ENCODE measurements at regions not wholly inside any gene's neighbourhood (a gene's known extent, or its start where the extent isn't known, plus 50 kb on each side); places are given as distances from the start of the nearest gene placed in this dataset.
"Not testable (repeated sequence)": the region's sequence is repeated elsewhere in the genome, so short reads cannot be mapped to it uniquely, and the experiment has no call there.

DNA sequence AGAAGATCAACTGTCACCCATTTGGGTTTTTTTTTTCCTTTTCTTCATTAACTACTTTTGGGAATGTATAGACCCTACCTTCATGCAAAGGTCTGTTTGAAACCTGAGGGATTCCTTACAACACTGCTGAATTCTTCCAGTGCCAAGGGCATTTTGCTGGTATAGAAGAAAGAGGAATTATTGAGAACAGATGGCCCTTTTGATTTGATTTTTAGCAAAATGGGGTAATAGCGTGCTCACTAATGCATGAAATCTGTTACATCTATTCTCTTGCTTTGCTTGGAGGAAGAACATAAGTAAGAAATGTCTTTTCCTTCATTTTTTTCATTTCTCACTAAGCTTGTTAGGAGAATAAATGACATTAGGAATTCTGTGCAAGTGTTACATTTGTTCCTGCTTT, 501.9 kb downstream of the TMEM135 start:
- Histone ChIP-seq H4K20me1 (ENCODE audit: insufficient read depth, low read length) (no peaks in the 10 kb centered on the region), H3K27ac (ENCODE audit: low read length) (no peak overlapping the region), H3K4me3 (ENCODE audit: low read length) (no peak overlapping the region), H3K4me2 (ENCODE audit: low read length) (no peak overlapping the region), H3K4me1 (ENCODE audit: low read length) (no peaks in the 10 kb centered on the region), H3K9ac (ENCODE audit: low read length) (no peak overlapping the region), H3K36me3 (replicated peaks; ENCODE audit: low read depth, low read length) (no peaks in the 10 kb centered on the region), H3K9me3 (ENCODE audit: insufficient read depth, low read length) (peaks cover 16% of the 10 kb centered on the region; the same call in 1 of the 2 replicates), H3K27me3 (ENCODE audit: low read depth, low read length) (no peaks in the 10 kb centered on the region), H2AFZ (ENCODE audit: low read depth, low read length) (no peak overlapping the region), H3K79me2 (ENCODE audit: low read length) (no peaks in the 10 kb centered on the region)
- TF ChIP-seq, protein P1, sequence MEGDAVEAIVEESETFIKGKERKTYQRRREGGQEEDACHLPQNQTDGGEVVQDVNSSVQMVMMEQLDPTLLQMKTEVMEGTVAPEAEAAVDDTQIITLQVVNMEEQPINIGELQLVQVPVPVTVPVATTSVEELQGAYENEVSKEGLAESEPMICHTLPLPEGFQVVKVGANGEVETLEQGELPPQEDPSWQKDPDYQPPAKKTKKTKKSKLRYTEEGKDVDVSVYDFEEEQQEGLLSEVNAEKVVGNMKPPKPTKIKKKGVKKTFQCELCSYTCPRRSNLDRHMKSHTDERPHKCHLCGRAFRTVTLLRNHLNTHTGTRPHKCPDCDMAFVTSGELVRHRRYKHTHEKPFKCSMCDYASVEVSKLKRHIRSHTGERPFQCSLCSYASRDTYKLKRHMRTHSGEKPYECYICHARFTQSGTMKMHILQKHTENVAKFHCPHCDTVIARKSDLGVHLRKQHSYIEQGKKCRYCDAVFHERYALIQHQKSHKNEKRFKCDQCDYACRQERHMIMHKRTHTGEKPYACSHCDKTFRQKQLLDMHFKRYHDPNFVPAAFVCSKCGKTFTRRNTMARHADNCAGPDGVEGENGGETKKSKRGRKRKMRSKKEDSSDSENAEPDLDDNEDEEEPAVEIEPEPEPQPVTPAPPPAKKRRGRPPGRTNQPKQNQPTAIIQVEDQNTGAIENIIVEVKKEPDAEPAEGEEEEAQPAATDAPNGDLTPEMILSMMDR (IDR thresholded peaks at IDR 0.05; ENCODE audit: low read depth, low read length), result no peak
- TF ChIP-seq EZH2phosphoT487 (IDR thresholded peaks at IDR 0.05; ENCODE audit: low read depth), result no peak

GRCh38 chr11:87536565-87536964, 498.8 kb downstream of the TMEM135 start:
- no peak overlapping the region for H3K4me2 ChIP-seq (ENCODE audit: low read length)
- H3K4me3 ChIP-seq (ENCODE audit: low read length), result no peak overlapping the region
- H3K27me3 ChIP-seq (ENCODE audit: low read depth, low read length), result no peaks in the 10 kb centered on the region
- no peak overlapping the region for H2AFZ ChIP-seq (ENCODE audit: low read depth, low read length)
- no peak overlapping the region for H3K27ac ChIP-seq (ENCODE audit: low read length)
- no peaks in the 10 kb centered on the region for H4K20me1 ChIP-seq (ENCODE audit: insufficient read depth, low read length)
- H3K9me3 ChIP-seq (ENCODE audit: insufficient read depth, low read length), result 0 out of 2 replicates have a peak, but pooled peaks cover under 1% of the 10 kb centered on the region
- H3K79me2 ChIP-seq (ENCODE audit: low read length), result no peaks in the 10 kb centered on the region
- H3K9ac ChIP-seq (ENCODE audit: low read length), result no peak overlapping the region
- no peaks in the 10 kb centered on the region for H3K36me3 ChIP-seq (replicated peaks; ENCODE audit: low read depth, low read length)
- no peaks in the 10 kb centered on the region for H3K4me1 ChIP-seq (ENCODE audit: low read length)
- TF ChIP-seq EZH2phosphoT487 (IDR thresholded peaks at IDR 0.05; ENCODE audit: low read depth), result no peak
- TF ChIP-seq, protein P1 (IDR thresholded peaks at IDR 0.05; ENCODE audit: low read depth, low read length), result no peak

DNA sequence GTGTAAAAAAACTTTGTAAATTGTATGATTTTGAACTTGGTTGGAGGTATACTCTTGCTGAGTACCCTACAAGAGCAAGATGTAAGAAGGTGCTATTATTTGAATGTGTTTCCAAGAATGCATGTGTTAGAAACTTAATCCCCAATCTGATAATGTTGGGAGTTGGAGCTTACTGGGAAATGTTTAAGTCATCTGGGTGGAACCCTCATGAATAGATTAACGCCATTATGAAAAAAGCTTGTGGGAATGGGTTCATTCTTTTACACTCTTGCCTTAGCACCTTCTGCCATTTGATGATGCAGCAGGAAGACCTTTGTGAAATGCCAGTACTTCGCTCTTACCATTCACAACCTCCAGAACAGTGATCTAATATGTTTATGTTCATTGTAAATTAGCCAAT, 498.3 kb downstream of the TMEM135 start:
- H3K9ac ChIP-seq (ENCODE audit: low read length), result no peak overlapping the region
- H3K4me2 ChIP-seq (ENCODE audit: low read length), result no peak overlapping the region
- no peak for TF ChIP-seq EZH2phosphoT487 (IDR thresholded peaks at IDR 0.05; ENCODE audit: low read depth)
- TF ChIP-seq, protein P1 (IDR thresholded peaks at IDR 0.05; ENCODE audit: low read depth, low read length), result no peak

DNA sequence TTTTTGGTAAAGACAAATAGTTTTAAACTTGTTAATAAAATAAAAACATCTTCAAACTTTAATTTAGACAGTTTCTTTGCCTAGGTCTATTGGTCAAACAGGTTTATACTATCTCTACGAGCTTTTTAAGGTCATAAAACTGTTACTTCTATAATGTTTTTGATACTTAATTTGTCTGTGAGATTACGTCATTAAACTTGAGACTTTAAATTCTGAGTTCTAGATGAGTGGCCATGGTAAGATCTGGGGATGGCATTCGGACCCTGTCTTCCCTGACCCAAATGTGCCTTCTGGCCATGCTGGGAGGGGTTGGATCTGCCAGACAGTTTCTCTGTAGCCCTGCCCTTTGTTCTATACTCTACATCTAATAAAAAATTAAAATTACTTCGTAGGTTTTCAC, 497.8 kb downstream of the TMEM135 start:
- H3K4me1 ChIP-seq (ENCODE audit: low read length), result no peaks in the 10 kb centered on the region
- H3K27ac ChIP-seq (ENCODE audit: low read length), result no peak overlapping the region
- H3K9ac ChIP-seq (ENCODE audit: low read length), result no peak overlapping the region
- H4K20me1 ChIP-seq (ENCODE audit: insufficient read depth, low read length), result no peaks in the 10 kb centered on the region
- TF ChIP-seq, protein P1 (IDR thresholded peaks at IDR 0.05; ENCODE audit: low read depth, low read length), result no peak
- TF ChIP-seq EZH2phosphoT487 (IDR thresholded peaks at IDR 0.05; ENCODE audit: low read depth), result no peak
- no peak overlapping the region for H2AFZ ChIP-seq (ENCODE audit: low read depth, low read length)
- no peaks in the 10 kb centered on the region for H3K9me3 ChIP-seq (ENCODE audit: insufficient read depth, low read length)
- no peaks in the 10 kb centered on the region for H3K79me2 ChIP-seq (ENCODE audit: low read length)
- H3K27me3 ChIP-seq (ENCODE audit: low read depth, low read length), result no peaks in the 10 kb centered on the region
- H3K36me3 ChIP-seq (replicated peaks; ENCODE audit: low read depth, low read length), result no peaks in the 10 kb centered on the region
- H3K4me3 ChIP-seq (ENCODE audit: low read length), result no peak overlapping the region
- H3K4me2 ChIP-seq (ENCODE audit: low read length), result no peak overlapping the region

More for the DNA sequence above, 498.3 kb downstream of the TMEM135 start:
- no peaks in the 10 kb centered on the region for H3K9me3 ChIP-seq (ENCODE audit: insufficient read depth, low read length)
- no peak overlapping the region for H3K4me3 ChIP-seq (ENCODE audit: low read length)
- no peak overlapping the region for H2AFZ ChIP-seq (ENCODE audit: low read depth, low read length)
- H3K27me3 ChIP-seq (ENCODE audit: low read depth, low read length), result no peaks in the 10 kb centered on the region
- no peaks in the 10 kb centered on the region for H3K79me2 ChIP-seq (ENCODE audit: low read length)
- no peaks in the 10 kb centered on the region for H4K20me1 ChIP-seq (ENCODE audit: insufficient read depth, low read length)
- no peaks in the 10 kb centered on the region for H3K36me3 ChIP-seq (replicated peaks; ENCODE audit: low read depth, low read length)
- H3K27ac ChIP-seq (ENCODE audit: low read length), result no peak overlapping the region
- no peaks in the 10 kb centered on the region for H3K4me1 ChIP-seq (ENCODE audit: low read length)

- not testable (repeated sequence) for H3K9ac ChIP-seq (ENCODE audit: low read length); H3K27me3 ChIP-seq (ENCODE audit: low read depth, low read length); H3K4me2 ChIP-seq (ENCODE audit: low read length); H3K9me3 ChIP-seq (ENCODE audit: insufficient read depth, low read length); H3K4me1 ChIP-seq (ENCODE audit: low read length); H4K20me1 ChIP-seq (ENCODE audit: insufficient read depth, low read length); H3K4me3 ChIP-seq (ENCODE audit: low read length); H3K27ac ChIP-seq (ENCODE audit: low read length); H3K79me2 ChIP-seq (ENCODE audit: low read length); H3K36me3 ChIP-seq (replicated peaks; ENCODE audit: low read depth, low read length); H2AFZ ChIP-seq (ENCODE audit: low read depth, low read length)
These were observed 494.1 kb downstream of the TMEM135 start for GRCh38 chr11:87531835-87532234.
